PC-9 (cell line): ENCODE measurements at regions not wholly inside any gene's neighbourhood (a gene's known extent, or its start where the extent isn't known, plus 50 kb on each side); places are given as distances from the start of the nearest gene placed in this dataset.

Source experiments
- BruUV-seq: library from RNA; stranded (reverse); fragments of 400-500 nt; replicated peaks from 2 replicates; lab custom pipeline; 2021; lab: Mats Ljungman, UMichigan
- CTCF ChIA-PET: fragments of 300-600 bp; sonication (Branson Sonifier 250); formaldehyde crosslinking; loops from one replicate; lab custom pipeline; 2022; ENCODE audit warnings: antibody characterized with exemption; lab: Charles Lee
- POLR2A ChIA-PET: fragments of 300-600 bp; sonication (Branson Sonifier 250); formaldehyde crosslinking; loops from one replicate; lab custom pipeline; 2022; ENCODE audit warnings: antibody characterized with exemption; ENCODE audit not compliant: unreplicated experiment; lab: Charles Lee
- DNase-seq, 2 experiments: peaks; one replicate each; pipeline versions ENCODE4 v3.0.0 to v3.0.0-alpha.2; 2015 to 2022; ENCODE audit warnings: mixed read lengths in 1 of 2
- H2AFZ ChIP-seq: fragments of 200-600 bp; sonication (generic); 2 replicates; pipeline ENCODE4 v1.8.1; 2017; ENCODE audit warnings: antibody characterized with exemption
- H3F3A ChIP-seq: fragments of 200-600 bp; sonication (generic); 2 replicates; pipeline ENCODE4 v1.8.1; 2017; ENCODE audit warnings: antibody characterized with exemption, mild to moderate bottlenecking, low read depth; ENCODE audit not compliant: insufficient read depth
- H3K27ac ChIP-seq: fragments of 200-600 bp; sonication (generic); 2 replicates; pipeline ENCODE4 v1.6.1; 2016; ENCODE audit warnings: mixed run types
- H3K27me3 ChIP-seq: fragments of 200-600 bp; sonication (generic); 2 replicates; pipeline ENCODE4 v1.6.1; 2016; ENCODE audit warnings: low read depth, mixed run types; ENCODE audit not compliant: insufficient read depth
- H3K36me3 ChIP-seq: fragments of 200-600 bp; sonication (generic); 2 replicates; pipeline ENCODE4 v1.6.1; 2016; ENCODE audit warnings: low read depth, mixed run types
- H3K4me1 ChIP-seq: fragments of 200-600 bp; sonication (generic); replicated peaks from 2 replicates; pipeline ENCODE4 v1.6.1; 2016; ENCODE audit warnings: mixed run types; ENCODE audit not compliant: insufficient read depth
- H3K4me2 ChIP-seq: fragments of 200-600 bp; sonication (generic); 2 replicates; pipeline ENCODE4 v1.6.1; 2017; ENCODE audit warnings: mixed run types
- H3K4me3 ChIP-seq: fragments of 200-600 bp; sonication (generic); 2 replicates; pipeline ENCODE4 v1.6.1; 2016; ENCODE audit warnings: mixed run types
- H3K79me2 ChIP-seq: fragments of 200-600 bp; sonication (generic); 2 replicates; pipeline ENCODE4 v1.6.1; 2017; ENCODE audit warnings: low read depth, mixed run types
- H3K9me2 ChIP-seq: fragments of 200-600 bp; sonication (generic); 2 replicates; pipeline ENCODE4 v1.8.1; 2017; ENCODE audit warnings: mild to moderate bottlenecking; ENCODE audit not compliant: insufficient read depth
- H3K9me3 ChIP-seq: fragments of 200-600 bp; sonication (generic); 2 replicates; pipeline ENCODE4 v1.8.1; 2016; ENCODE audit warnings: low read depth; ENCODE audit not compliant: insufficient read depth
- H4K20me1 ChIP-seq: fragments of 200-600 bp; sonication (generic); 2 replicates; pipeline ENCODE4 v1.8.1; 2017; ENCODE audit not compliant: insufficient read depth
- EZH2 ChIP-seq: fragments of 200-600 bp; sonication (generic); IDR thresholded peaks from 2 replicates; pipeline ENCODE4 v1.8.0; 2017; ENCODE audit warnings: antibody characterized with exemption, low read depth
- intact Hi-C: fragments of 100-400 bp; cut with micrococcal nuclease; formaldehyde crosslinking; loops from one replicate; pipeline ENCODE4 v1.10.0; 2022; ENCODE audit not compliant: unreplicated experiment
- TF ChIP-seq, protein P1 (sequence below): fragments of 200-600 bp; sonication (generic); conservative IDR thresholded peaks from 2 replicates; pipeline ENCODE4 v1.6.1; 2017; ENCODE audit warnings: mixed run types, antibody characterized with exemption, mild to moderate bottlenecking, moderate library complexity

DNA sequence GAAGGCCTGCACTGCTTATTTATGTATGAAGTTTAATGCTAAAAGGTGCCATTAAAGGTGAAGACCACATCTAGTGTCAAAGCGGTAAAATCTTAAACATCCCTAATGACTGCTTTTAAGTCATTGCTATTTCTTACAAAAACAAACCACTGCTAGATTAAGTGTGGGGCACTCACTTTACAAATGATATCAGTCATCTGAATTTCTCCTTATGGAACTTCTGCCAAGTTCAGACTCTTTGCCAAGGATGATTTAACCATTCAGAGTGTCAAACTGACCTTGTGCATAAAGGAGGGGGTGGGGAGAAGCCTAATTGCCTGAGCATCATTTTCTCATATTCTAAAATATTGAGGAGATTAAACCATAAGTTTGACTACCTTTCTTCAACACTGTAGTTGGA is 271.5 kb downstream of the TGFB2 start:
- Histone ChIP-seq H3K4me2 (no peak overlapping the region), H3K27me3 (no peaks in the 10 kb centered on the region), H3F3A (peaks cover 4% of the 10 kb centered on the region; the same call in 1 of the 2 replicates), H3K27ac (no peak overlapping the region), H3K9me3 (peaks cover 7% of the 10 kb centered on the region), H3K79me2 (no peaks in the 10 kb centered on the region), H3K9me2 (no peaks in the 10 kb centered on the region), H3K4me3 (no peak overlapping the region), H3K4me1 (peaks cover 10% of the 10 kb centered on the region), H3K36me3 (no peaks in the 10 kb centered on the region), H4K20me1 (no peaks in the 10 kb centered on the region), H2AFZ (no peak overlapping the region)
- no peak for DNase-seq
- TF ChIP-seq, protein P1, sequence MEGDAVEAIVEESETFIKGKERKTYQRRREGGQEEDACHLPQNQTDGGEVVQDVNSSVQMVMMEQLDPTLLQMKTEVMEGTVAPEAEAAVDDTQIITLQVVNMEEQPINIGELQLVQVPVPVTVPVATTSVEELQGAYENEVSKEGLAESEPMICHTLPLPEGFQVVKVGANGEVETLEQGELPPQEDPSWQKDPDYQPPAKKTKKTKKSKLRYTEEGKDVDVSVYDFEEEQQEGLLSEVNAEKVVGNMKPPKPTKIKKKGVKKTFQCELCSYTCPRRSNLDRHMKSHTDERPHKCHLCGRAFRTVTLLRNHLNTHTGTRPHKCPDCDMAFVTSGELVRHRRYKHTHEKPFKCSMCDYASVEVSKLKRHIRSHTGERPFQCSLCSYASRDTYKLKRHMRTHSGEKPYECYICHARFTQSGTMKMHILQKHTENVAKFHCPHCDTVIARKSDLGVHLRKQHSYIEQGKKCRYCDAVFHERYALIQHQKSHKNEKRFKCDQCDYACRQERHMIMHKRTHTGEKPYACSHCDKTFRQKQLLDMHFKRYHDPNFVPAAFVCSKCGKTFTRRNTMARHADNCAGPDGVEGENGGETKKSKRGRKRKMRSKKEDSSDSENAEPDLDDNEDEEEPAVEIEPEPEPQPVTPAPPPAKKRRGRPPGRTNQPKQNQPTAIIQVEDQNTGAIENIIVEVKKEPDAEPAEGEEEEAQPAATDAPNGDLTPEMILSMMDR: no peak
- TF ChIP-seq EZH2: no peak
- CTCF ChIA-PET: no interaction called here
- intact Hi-C loops: no loop called here
- BruUV-seq: no TSS peak
- POLR2A ChIA-PET: no interaction called here

- Histone ChIP-seq H2AFZ (no peak overlapping the region), H3K4me1 (peaks cover 8% of the 10 kb centered on the region), H4K20me1 (no peaks in the 10 kb centered on the region), H3K4me2 (no peak overlapping the region), H3F3A (peaks cover 4% of the 10 kb centered on the region; the same call in 1 of the 2 replicates), H3K27me3 (no peaks in the 10 kb centered on the region), H3K36me3 (0 out of 2 replicates have a peak, but pooled peaks cover 4% of the 10 kb centered on the region), H3K79me2 (no peaks in the 10 kb centered on the region), H3K9me3 (peaks cover 13% of the 10 kb centered on the region), H3K9me2 (no peaks in the 10 kb centered on the region), H3K27ac (no peak overlapping the region), H3K4me3 (no peak overlapping the region)
- ChIA-PET CTCF (no interaction called here), POLR2A (no interaction called here)
- intact Hi-C loops: no loop called here
- TF ChIP-seq EZH2: no peak
- TF ChIP-seq, protein P1: no peak
- no peak for DNase-seq
- BruUV-seq: no TSS peak
Measured at GRCh38 chr1:218617986-218618385, 272.9 kb downstream of the TGFB2 start.

GRCh38 chr1:218620956-218621355 is 275.8 kb downstream of the TGFB2 start:
- no peak for DNase-seq
- H2AFZ ChIP-seq: peak overlapping the region; percentile 49; the same call in 1 of the 2 replicates
- BruUV-seq: no TSS peak

More at GRCh38 chr1:218620956-218621355, 275.8 kb downstream of the TGFB2 start:
- peaks cover 4% of the 10 kb centered on the region; the same call in 1 of the 2 replicates for H3F3A ChIP-seq
- no peaks in the 10 kb centered on the region for H3K4me1 ChIP-seq
- H3K4me3 ChIP-seq: no peak overlapping the region
- ChIA-PET POLR2A (no interaction called here), CTCF (no interaction called here)
- H3K9me3 ChIP-seq: peaks cover 13% of the 10 kb centered on the region
- H3K27ac ChIP-seq: no peak overlapping the region
- TF ChIP-seq, protein P1: no peak
- no peak for TF ChIP-seq EZH2
- intact Hi-C loops: no loop called here
- no peaks in the 10 kb centered on the region for H3K27me3 ChIP-seq
- no peak overlapping the region for H3K4me2 ChIP-seq
- no peaks in the 10 kb centered on the region for H4K20me1 ChIP-seq
- H3K36me3 ChIP-seq: 0 out of 2 replicates have a peak, but pooled peaks cover 4% of the 10 kb centered on the region
- no peaks in the 10 kb centered on the region for H3K79me2 ChIP-seq
- no peaks in the 10 kb centered on the region for H3K9me2 ChIP-seq
